Fibroblast of lung (primary cell): ENCODE measurements at regions not wholly inside any gene's neighbourhood (a gene's known extent, or its start where the extent isn't known, plus 50 kb on each side); places are given as distances from the start of the nearest gene placed in this dataset.

Experiments
- CTCF ChIP-seq, 2 donors: IDR thresholded peaks in 1 of 2; conservative IDR thresholded peaks in 1 of 2; 1 replicate in 1 of 2; 2 replicates in 1 of 2; pipeline ENCODE4 v1.5.1; 2011 to 2012; ENCODE audit warnings: low read length in 2 of 2, control low read depth in 1 of 2, inconsistent platforms in 1 of 2, low read depth in 1 of 2, mild to moderate bottlenecking in 1 of 2
- EZH2 ChIP-seq: IDR thresholded peaks from 2 replicates; pipeline ENCODE4 v1.5.1; 2012; ENCODE audit warnings: low read length, control low read depth, mild to moderate bottlenecking; ENCODE audit errors: missing control alignments

GRCh38 chr4:11814758-11815157 lies 386.1 kb upstream of the HS3ST1 start:
- TF ChIP-seq EZH2 (no peak), CTCF (conservative IDR thresholded peaks at IDR 0.05 in 1 of 2, IDR thresholded peaks at IDR 0.05 in 1 of 2; ENCODE audit: low read depth in 1 of 2, low read length in 2 of 2) (no peak)
